IMR-90 (cell line): ENCODE measurements at regions not wholly inside any gene's neighbourhood (a gene's known extent, or its start where the extent isn't known, plus 50 kb on each side); places are given as distances from the start of the nearest gene placed in this dataset.
"Not testable (repeated sequence)": the region's sequence is repeated elsewhere in the genome, so short reads cannot be mapped to it uniquely, and the experiment has no call there.

Source experiments
- BHLHE40 ChIP-seq: fragments of 150-350 bp; IDR thresholded peaks from 2 replicates; pipeline ENCODE4 v1.6.1; 2016; ENCODE audit warnings: mild to moderate bottlenecking, low read depth, low read length
- CEBPB ChIP-seq: IDR thresholded peaks from 2 replicates; pipeline ENCODE4 v1.6.1; 2012; ENCODE audit warnings: low read depth, low read length, improper control_type of control experiment
- CHD1 ChIP-seq: IDR thresholded peaks from 2 replicates; pipeline ENCODE4 v1.6.1; 2012; ENCODE audit warnings: low read depth, low read length, improper control_type of control experiment
- CTCF ChIP-seq: conservative IDR thresholded peaks from 2 replicates; pipeline ENCODE4 v1.5.1; 2012; ENCODE audit warnings: mild to moderate bottlenecking, low read depth, low read length, improper control_type of control experiment
- ELK1 ChIP-seq: fragments of 150-350 bp; IDR thresholded peaks from 2 replicates; pipeline ENCODE4 v1.6.1; 2016; ENCODE audit warnings: low read depth, mild to moderate bottlenecking, low read length, moderate library complexity, borderline replicate concordance
- FOS ChIP-seq: fragments of 150-350 bp; IDR thresholded peaks from 2 replicates; pipeline ENCODE4 v1.6.1; 2016; ENCODE audit warnings: low read depth, low read length
- MAFK ChIP-seq: IDR thresholded peaks from 2 replicates; pipeline ENCODE4 v1.6.1; 2012; ENCODE audit warnings: low read depth, low read length, improper control_type of control experiment
- MAZ ChIP-seq: IDR thresholded peaks from 2 replicates; pipeline ENCODE4 v1.6.1; 2012; ENCODE audit warnings: low read depth, mild to moderate bottlenecking, low read length, improper control_type of control experiment, moderate library complexity, borderline replicate concordance
- MXI1 ChIP-seq: IDR thresholded peaks from 2 replicates; pipeline ENCODE4 v1.6.1; 2012; ENCODE audit warnings: low read depth, mild to moderate bottlenecking, low read length, moderate library complexity, borderline replicate concordance
- NFE2L2 ChIP-seq: fragments of 150-350 bp; IDR thresholded peaks from 2 replicates; pipeline ENCODE4 v1.6.1; 2016; ENCODE audit warnings: low read depth, mild to moderate bottlenecking, low read length
- POLR2A ChIP-seq: IDR thresholded peaks from 2 replicates; pipeline ENCODE4 v1.6.1; 2012; ENCODE audit warnings: mild to moderate bottlenecking, low read depth, low read length
- RAD21 ChIP-seq: IDR thresholded peaks from 2 replicates; pipeline ENCODE4 v1.6.1; 2012; ENCODE audit warnings: low read length, improper control_type of control experiment
- RFX5 ChIP-seq: IDR thresholded peaks from 2 replicates; pipeline ENCODE4 v1.8.0; 2012; ENCODE audit warnings: low read depth, mild to moderate bottlenecking, low read length, moderate library complexity
- USF2 ChIP-seq: fragments of 150-350 bp; IDR thresholded peaks from 2 replicates; pipeline ENCODE4 v1.6.1; 2017; ENCODE audit warnings: mild to moderate bottlenecking, antibody characterized with exemption, low read length, low read depth

GRCh38 chr6:57809454-57809853, 492.0 kb downstream of the PRIM2 start:
- TF ChIP-seq CTCF, CHD1, POLR2A, MAFK, ELK1, BHLHE40, CEBPB, USF2, MAZ, MXI1, RAD21, RFX5, NFE2L2, FOS: not testable (repeated sequence)
